ENCODE measurements at regions not wholly inside any gene's neighbourhood (a gene's known extent, or its start where the extent isn't known, plus 50 kb on each side); places are given as distances from the start of the nearest gene placed in this dataset.

DNA sequence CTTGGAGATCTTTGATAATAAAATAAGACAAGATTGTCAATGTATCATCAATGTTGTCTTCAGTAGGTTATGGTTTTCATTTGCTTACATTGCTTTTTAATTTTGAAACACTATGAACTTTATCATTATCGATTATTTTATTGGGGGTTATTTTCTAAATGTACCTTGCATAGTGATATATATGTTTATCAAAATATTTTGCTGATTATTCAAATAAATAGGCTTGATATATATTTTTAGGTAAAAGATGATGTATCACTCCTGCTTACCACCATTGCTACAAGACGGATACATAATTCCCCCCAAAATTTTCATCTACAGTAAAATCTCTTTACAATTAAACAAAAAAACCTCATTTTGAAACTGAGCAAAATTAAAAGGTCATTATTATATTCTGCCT is 293.8 kb downstream of the SUCLG1 start (continued):
- no peak for TF ChIP-seq ZBTB26 (CRISPR knock-in tag; IDR thresholded peaks at IDR 0.05)
- TF ChIP-seq CREB1 (IDR thresholded peaks at IDR 0.05) = no peak
- no peak for TF ChIP-seq CREB1 (CRISPR knock-in tag; IDR thresholded peaks at IDR 0.05)
- TF ChIP-seq SIX5 (IDR thresholded peaks at IDR 0.05; ENCODE audit: borderline replicate concordance in 1 of 2, insufficient read depth in 1 of 2, low read depth in 1 of 2, low read length in 2 of 2) = no peak
- peak; percentile 43; the same call in 1 of the 2 replicates for TF ChIP-seq ZNF316 (IDR thresholded peaks at IDR 0.05)

DNA sequence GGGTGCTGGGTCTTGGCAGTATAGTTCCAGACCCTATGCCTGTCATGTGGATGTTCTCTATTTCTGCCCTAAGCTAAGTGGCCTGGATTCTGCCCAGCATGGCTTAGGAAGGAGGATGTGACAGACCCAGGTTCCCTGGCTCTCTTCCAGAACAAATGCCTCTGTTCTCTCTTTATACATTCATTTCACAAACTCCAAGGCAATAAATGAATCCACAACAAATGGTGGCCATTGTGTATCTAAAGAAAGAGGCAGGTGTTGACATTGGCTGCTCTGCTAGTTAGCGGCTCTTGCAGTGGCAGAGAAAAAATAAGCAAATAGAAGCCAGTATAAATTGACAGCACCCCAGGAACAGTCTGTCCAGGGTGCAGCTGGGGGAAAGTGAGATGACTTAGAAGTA is 298.6 kb downstream of the SUCLG1 start:
- in situ Hi-C loops (cut with MboI) = no loop called here
- ATAC-seq (no peak), DNase-seq (ENCODE audit: extremely low read depth in 1 of 4, low spot score in 3 of 4) (no peak), FAIRE-seq (no peak)
- Histone ChIP-seq H3K27ac (ENCODE audit: extremely low read depth, low read depth, low read length) (no peak overlapping the region), H3K4me3 (no peak overlapping the region), H3K4me2 (ENCODE audit: insufficient read depth, low read length) (no peak overlapping the region), H3K27me3 (ENCODE audit: control insufficient read depth in 2 of 2, insufficient read depth in 2 of 2, low read length in 2 of 2) (no peaks in the 10 kb centered on the region), H2AFZ (ENCODE audit: low read depth, low read length) (no peak overlapping the region), H3K9me1 (ENCODE audit: control insufficient read depth, insufficient read depth, low read length) (no peaks in the 10 kb centered on the region), H3K4me1 (replicated peaks in 1 of 2; ENCODE audit: control insufficient read depth in 2 of 2, insufficient read depth in 2 of 2, low read length in 2 of 2) (no peaks in the 10 kb centered on the region), H3K79me2 (ENCODE audit: control insufficient read depth, insufficient read depth, low read length) (no peaks in the 10 kb centered on the region), H3K9ac (ENCODE audit: insufficient read depth in 1 of 2, low read depth in 2 of 2, low read length in 2 of 2) (no peak overlapping the region), H3K9me3 (replicated peaks; ENCODE audit: control insufficient read depth, insufficient read depth, low read depth, low read length) (no peaks in the 10 kb centered on the region), H3K36me3 (ENCODE audit: control insufficient read depth, insufficient read depth, low read length) (no peaks in the 10 kb centered on the region), H4K20me1 (replicated peaks; ENCODE audit: control insufficient read depth, insufficient read depth, low read length) (no peaks in the 10 kb centered on the region)
- 8% methylated on average over 1 of the region's 1 CpG for WGBS (ENCODE audit: insufficient coverage, low coverage, missing lambda C conversion rate)
- CTCF ChIA-PET (ENCODE audit: low intra/inter-chr PET ratio) = no interaction called here
- TF ChIP-seq KAT2B (IDR thresholded peaks at IDR 0.05; ENCODE audit: low read depth, low read length) (no peak), TFAP4 (CRISPR knock-in tag; IDR thresholded peaks at IDR 0.05; ENCODE audit: borderline replicate concordance) (no peak), PPARD (CRISPR knock-in tag; IDR thresholded peaks at IDR 0.05) (no peak), IFI16 (CRISPR knock-in tag; IDR thresholded peaks at IDR 0.05) (no peak), ZNF263 (CRISPR knock-in tag; IDR thresholded peaks at IDR 0.05; ENCODE audit: borderline replicate concordance) (no peak), ETV1 (tag; conservative IDR thresholded peaks at IDR 0.05; ENCODE audit: low read depth) (no peak), FIP1L1 (IDR thresholded peaks at IDR 0.05; ENCODE audit: low read depth, low read length, poor library complexity, severe bottlenecking) (no peak), HOMEZ (CRISPR knock-in tag; IDR thresholded peaks at IDR 0.05) (no peak), ZBTB7A (IDR thresholded peaks at IDR 0.05; ENCODE audit: borderline replicate concordance, control insufficient read depth, low read depth, low read length) (no peak), NR0B1 (IDR thresholded peaks at IDR 0.05; ENCODE audit: partially characterized antibody) (no peak)
- TF ChIP-seq, protein P1, sequence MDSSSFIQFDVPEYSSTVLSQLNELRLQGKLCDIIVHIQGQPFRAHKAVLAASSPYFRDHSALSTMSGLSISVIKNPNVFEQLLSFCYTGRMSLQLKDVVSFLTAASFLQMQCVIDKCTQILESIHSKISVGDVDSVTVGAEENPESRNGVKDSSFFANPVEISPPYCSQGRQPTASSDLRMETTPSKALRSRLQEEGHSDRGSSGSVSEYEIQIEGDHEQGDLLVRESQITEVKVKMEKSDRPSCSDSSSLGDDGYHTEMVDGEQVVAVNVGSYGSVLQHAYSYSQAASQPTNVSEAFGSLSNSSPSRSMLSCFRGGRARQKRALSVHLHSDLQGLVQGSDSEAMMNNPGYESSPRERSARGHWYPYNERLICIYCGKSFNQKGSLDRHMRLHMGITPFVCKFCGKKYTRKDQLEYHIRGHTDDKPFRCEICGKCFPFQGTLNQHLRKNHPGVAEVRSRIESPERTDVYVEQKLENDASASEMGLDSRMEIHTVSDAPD (CRISPR knock-in tag; IDR thresholded peaks at IDR 0.05) = no peak
- intact Hi-C loops (cut with micrococcal nuclease) = no loop called here
- no TSS peak for BruUV-seq (replicated peaks)
- POLR2A ChIA-PET = no interaction called here
